ENCODE measurements at regions not wholly inside any gene's neighbourhood (a gene's known extent, or its start where the extent isn't known, plus 50 kb on each side); places are given as distances from the start of the nearest gene placed in this dataset.

- ChIA-PET CTCF (no interaction called here), POLR2A (interaction anchor here (0.6 kb wide), 1 partner anchor 55 kb away, joined by 3 read pairs; no protein-coding TSS in a partner anchor)
- Mint-ChIP-seq H3K9me3 (no peaks in the 10 kb centered on the region), H3K4me1 (ENCODE audit: low read depth) (peaks cover 27% of the 10 kb centered on the region), H3K36me3 (ENCODE audit: low read depth) (no peaks in the 10 kb centered on the region), H3K27me3 (no peaks in the 10 kb centered on the region), H3K27ac (peak overlapping the region; percentile 39), H3K4me3 (peak overlapping the region; percentile 59)
- ATAC-seq (ENCODE audit: poor library complexity), result peak; percentile 21
- intact Hi-C loops (cut with DNase I, micrococcal nuclease), result no loop called here
- Histone ChIP-seq H3K4me3 (ENCODE audit: low read length) (peak overlapping the region; percentile 1), H3K36me3 (ENCODE audit: insufficient read depth, low read length) (no peaks in the 10 kb centered on the region), H3K4me1 (ENCODE audit: insufficient read depth, low read length) (peaks cover 21% of the 10 kb centered on the region), H3K27ac (ENCODE audit: low read depth in 1 of 2, low read length in 2 of 2) (no peak overlapping the region), H3K27me3 (ENCODE audit: control insufficient read depth in 1 of 2, insufficient read depth in 2 of 2, low read length in 2 of 2) (no peaks in the 10 kb centered on the region), H3K9me3 (ENCODE audit: control insufficient read depth in 1 of 2, insufficient read depth in 1 of 2, low read length in 2 of 2) (no peaks in the 10 kb centered on the region)
- no peak for TF ChIP-seq CTCF (IDR thresholded peaks at IDR 0.05)
- DNase-seq, result peak in 2 of 14 experiments; percentile 21 to 22
Measured at GRCh38 chr9:129270903-129271431, 92.9 kb upstream of the IER5L start.

- intact Hi-C loops (cut with DNase I, micrococcal nuclease), result no loop called here
- peak overlapping the region; percentile 1 for H3K4me3 ChIP-seq (ENCODE audit: low read length)
Measured at GRCh38 chr9:129270205-129270604, 92.1 kb upstream of the IER5L start.

GRCh38 chr9:129267141-129267540 is 89.1 kb upstream of the IER5L start:
- Histone ChIP-seq H3K36me3 (ENCODE audit: insufficient read depth, low read length) (no peaks in the 10 kb centered on the region), H3K9me3 (ENCODE audit: control insufficient read depth in 1 of 2, insufficient read depth in 1 of 2, low read length in 2 of 2) (no peaks in the 10 kb centered on the region), H3K4me3 (ENCODE audit: low read length) (no peak overlapping the region), H3K4me1 (ENCODE audit: insufficient read depth, low read length) (peaks cover 22% of the 10 kb centered on the region), H3K27me3 (ENCODE audit: control insufficient read depth in 1 of 2, insufficient read depth in 2 of 2, low read length in 2 of 2) (no peaks in the 10 kb centered on the region), H3K27ac (ENCODE audit: low read depth in 1 of 2, low read length in 2 of 2) (no peak overlapping the region)
- ATAC-seq (ENCODE audit: poor library complexity) (no peak), DNase-seq (no peak)
- no peaks in the 10 kb centered on the region for H3K9me3 Mint-ChIP-seq
- intact Hi-C loops (cut with DNase I, micrococcal nuclease), result no loop called here
- no peaks in the 10 kb centered on the region for H3K36me3 Mint-ChIP-seq (ENCODE audit: low read depth)
- TF ChIP-seq CTCF (IDR thresholded peaks at IDR 0.05), result no peak
- H3K27ac Mint-ChIP-seq, result no peak overlapping the region
- no peaks in the 10 kb centered on the region for H3K27me3 Mint-ChIP-seq
- H3K4me3 Mint-ChIP-seq, result no peak overlapping the region
- H3K4me1 Mint-ChIP-seq (ENCODE audit: low read depth), result peaks cover 23% of the 10 kb centered on the region
- POLR2A ChIA-PET, result no interaction called here
- CTCF ChIA-PET, result no interaction called here

More at GRCh38 chr9:129270205-129270604, 92.1 kb upstream of the IER5L start:
- no peak for TF ChIP-seq CTCF (IDR thresholded peaks at IDR 0.05)
- CTCF ChIA-PET, result no interaction called here
- Histone ChIP-seq H3K36me3 (ENCODE audit: insufficient read depth, low read length) (no peaks in the 10 kb centered on the region), H3K9me3 (ENCODE audit: control insufficient read depth in 1 of 2, insufficient read depth in 1 of 2, low read length in 2 of 2) (no peaks in the 10 kb centered on the region), H3K4me1 (ENCODE audit: insufficient read depth, low read length) (peaks cover 21% of the 10 kb centered on the region), H3K27ac (ENCODE audit: low read depth in 1 of 2, low read length in 2 of 2) (no peak overlapping the region), H3K27me3 (ENCODE audit: control insufficient read depth in 1 of 2, insufficient read depth in 2 of 2, low read length in 2 of 2) (no peaks in the 10 kb centered on the region)
- ATAC-seq (ENCODE audit: poor library complexity) (peak; percentile 92), DNase-seq (peak in 12 of 14 experiments; percentile 6 to 73 (median 38))
- Mint-ChIP-seq H3K27me3 (no peaks in the 10 kb centered on the region), H3K36me3 (ENCODE audit: low read depth) (no peaks in the 10 kb centered on the region), H3K4me1 (ENCODE audit: low read depth) (peaks cover 27% of the 10 kb centered on the region), H3K9me3 (no peaks in the 10 kb centered on the region), H3K4me3 (peak overlapping the region; percentile 57), H3K27ac (peak overlapping the region; percentile 39)
- POLR2A ChIA-PET, result interaction anchor here (0.6 kb wide), 1 partner anchor 56 kb away, joined by 3 read pairs; no protein-coding TSS in a partner anchor

Data from CD4-positive, alpha-beta T cell (primary cell).